SK-N-MC (cell line): ENCODE measurements at regions not wholly inside any gene's neighbourhood (a gene's known extent, or its start where the extent isn't known, plus 50 kb on each side); places are given as distances from the start of the nearest gene placed in this dataset.
"Not testable (repeated sequence)": the region's sequence is repeated elsewhere in the genome, so short reads cannot be mapped to it uniquely, and the experiment has no call there.

Experiments
- DNase-seq: peaks from one replicate; pipeline ENCODE4 v3.0.0-alpha.2; 2011; ENCODE audit warnings: low read depth, low spot score
- H3K27ac ChIP-seq: fragments of 200-600 bp; sonication (generic); 2 replicates; pipeline ENCODE4 v1.5.1; 2016; ENCODE audit warnings: mixed run types
- H3K36me3 ChIP-seq: fragments of 200-600 bp; sonication (generic); 2 replicates; pipeline ENCODE4 v1.6.1; 2017; ENCODE audit warnings: antibody characterized with exemption, low read length, mixed read lengths; ENCODE audit not compliant: insufficient read depth
- H3K4me3 ChIP-seq: fragments of 200-600 bp; sonication (generic); 2 replicates; pipeline ENCODE4 v1.5.1; 2016
- H3K9ac ChIP-seq: fragments of 200-600 bp; sonication (generic); 2 replicates; pipeline ENCODE4 v1.8.0; 2017; ENCODE audit warnings: mixed run types, mixed read lengths; ENCODE audit not compliant: insufficient read length
- H3K9me3 ChIP-seq: fragments of 200-600 bp; sonication (generic); 2 replicates; pipeline ENCODE4 v1.6.1; 2017; ENCODE audit warnings: low read depth, mild to moderate bottlenecking, antibody characterized with exemption, low read length, moderate library complexity, mixed read lengths
- EZH2 ChIP-seq: fragments of 200-600 bp; sonication (generic); IDR thresholded peaks from one replicate; pipeline ENCODE4 v1.6.1; 2017; ENCODE audit warnings: antibody characterized with exemption
- FOXP2 ChIP-seq: optimal IDR thresholded peaks from 2 replicates; pipeline ENCODE3; 2011; ENCODE audit warnings: mild to moderate bottlenecking, moderate library complexity; ENCODE audit not compliant: insufficient read depth; ENCODE audit errors: extremely low read length, control extremely low read depth
- POLR2AphosphoS5 ChIP-seq: IDR thresholded peaks from 2 replicates; pipeline ENCODE4 v1.6.1; 2012; ENCODE audit warnings: mild to moderate bottlenecking, low read depth, low read length, borderline replicate concordance

- Histone ChIP-seq H3K9ac (no peak overlapping the region), H3K36me3 (no peaks in the 10 kb centered on the region), H3K9me3 (peaks cover 2% of the 10 kb centered on the region; the same call in 1 of the 2 replicates), H3K4me3 (no peak overlapping the region), H3K27ac (no peak overlapping the region)
- peak; percentile 6 for DNase-seq
- TF ChIP-seq POLR2AphosphoS5: no peak
- no peak for TF ChIP-seq FOXP2
- no peak for TF ChIP-seq EZH2
Measured at GRCh38 chr21:18716578-18717138, 313.1 kb upstream of the TMPRSS15 start.

- Histone ChIP-seq H3K27ac (no peak overlapping the region), H3K4me3 (no peak overlapping the region), H3K36me3 (no peaks in the 10 kb centered on the region), H3K9me3 (no peaks in the 10 kb centered on the region), H3K9ac (no peak overlapping the region)
- DNase-seq: no peak
- TF ChIP-seq FOXP2 (no peak), POLR2AphosphoS5 (no peak), EZH2 (no peak)
Measured at GRCh38 chr21:18722193-18722592, 318.6 kb upstream of the TMPRSS15 start.

- Histone ChIP-seq H3K9me3 (no peaks in the 10 kb centered on the region), H3K36me3 (no peaks in the 10 kb centered on the region), H3K27ac (no peak overlapping the region), H3K4me3 (no peak overlapping the region), H3K9ac (no peak overlapping the region)
- no peak for TF ChIP-seq POLR2AphosphoS5
- TF ChIP-seq FOXP2: no peak
- TF ChIP-seq EZH2: no peak
- no peak for DNase-seq
Measured at GRCh38 chr21:18723171-18723570, 319.6 kb upstream of the TMPRSS15 start.

- no peak overlapping the region for H3K9ac ChIP-seq
- DNase-seq: no peak
- no peaks in the 10 kb centered on the region for H3K36me3 ChIP-seq
- no peak overlapping the region for H3K27ac ChIP-seq
- no peaks in the 10 kb centered on the region for H3K9me3 ChIP-seq
- no peak for TF ChIP-seq FOXP2
- TF ChIP-seq POLR2AphosphoS5: no peak
- no peak for TF ChIP-seq EZH2
- no peak overlapping the region for H3K4me3 ChIP-seq
Measured at GRCh38 chr21:18725653-18726052, 322.1 kb upstream of the TMPRSS15 start.

DNA sequence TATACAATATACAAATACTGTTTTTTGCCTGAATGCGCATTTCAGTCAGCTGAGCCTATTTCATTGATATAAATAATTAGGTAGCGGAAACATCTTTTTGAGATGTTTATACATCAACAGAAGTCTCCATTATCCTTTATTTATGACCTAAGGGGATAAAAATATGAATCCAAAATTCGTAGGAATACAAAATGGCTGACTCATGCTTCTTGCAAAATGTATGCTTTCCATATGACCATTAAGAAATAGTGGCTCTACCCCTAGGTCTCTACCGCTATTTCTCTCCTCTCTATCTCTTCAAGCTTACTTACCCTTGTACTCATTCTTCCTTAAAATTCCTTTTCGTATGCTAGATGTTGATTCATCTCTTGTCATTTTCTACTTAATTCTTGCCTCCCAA is 338.4 kb upstream of the TMPRSS15 start:
- no peak overlapping the region for H3K9ac ChIP-seq
- TF ChIP-seq POLR2AphosphoS5: no peak
- no peak for TF ChIP-seq EZH2
- no peak for TF ChIP-seq FOXP2
- DNase-seq: no peak
- H3K27ac ChIP-seq: no peak overlapping the region
- no peaks in the 10 kb centered on the region for H3K36me3 ChIP-seq
- H3K9me3 ChIP-seq: no peaks in the 10 kb centered on the region
- no peak overlapping the region for H3K4me3 ChIP-seq

GRCh38 chr21:18743531-18743930 is 339.9 kb upstream of the TMPRSS15 start:
- no peak for DNase-seq
- no peaks in the 10 kb centered on the region for H3K9me3 ChIP-seq
- peak overlapping the region; percentile 65 for H3K27ac ChIP-seq
- H3K9ac ChIP-seq: no peak overlapping the region
- no peak overlapping the region; the same call in 1 of the 2 replicates for H3K4me3 ChIP-seq
- TF ChIP-seq POLR2AphosphoS5 (no peak), FOXP2 (no peak), EZH2 (no peak)
- H3K36me3 ChIP-seq: no peaks in the 10 kb centered on the region

- Histone ChIP-seq H3K9me3 (no peaks in the 10 kb centered on the region), H3K9ac (no peak overlapping the region), H3K4me3 (no peak overlapping the region), H3K36me3 (no peaks in the 10 kb centered on the region), H3K27ac (no peak overlapping the region)
- no peak for DNase-seq
- TF ChIP-seq EZH2: no peak
- TF ChIP-seq FOXP2: no peak
- TF ChIP-seq POLR2AphosphoS5: no peak
Measured at GRCh38 chr21:18744840-18745239, 341.3 kb upstream of the TMPRSS15 start.

DNA sequence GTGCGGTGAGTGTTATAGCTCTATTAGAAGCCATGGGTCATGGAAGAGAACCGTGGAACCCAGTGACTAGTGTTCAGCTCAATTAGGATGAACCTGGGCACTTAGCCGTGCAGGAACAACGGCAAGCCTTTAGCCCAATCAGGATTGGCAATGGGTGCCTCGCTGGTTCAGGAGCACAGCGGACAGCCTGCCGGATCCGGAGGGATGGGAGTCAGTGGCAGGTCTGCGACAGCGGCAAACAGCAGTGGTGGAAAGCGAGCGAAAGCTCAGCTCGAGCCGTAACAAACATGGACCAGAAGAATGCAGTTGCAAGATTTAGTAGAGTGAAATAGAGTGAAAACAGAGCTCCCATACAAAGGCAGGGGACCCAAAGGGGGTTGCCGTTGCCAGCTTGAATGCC is 349.3 kb upstream of the TMPRSS15 start:
- not testable (repeated sequence) for H3K9me3 ChIP-seq, H3K27ac ChIP-seq, DNase-seq, H3K4me3 ChIP-seq, H3K36me3 ChIP-seq, H3K9ac ChIP-seq

- not testable (repeated sequence) for H3K9ac ChIP-seq, H3K9me3 ChIP-seq, DNase-seq, H3K4me3 ChIP-seq, H3K27ac ChIP-seq, H3K36me3 ChIP-seq
Measured at GRCh38 chr21:18756272-18756671, 352.7 kb upstream of the TMPRSS15 start.
